RWPE1 (cell line): ENCODE measurements at regions not wholly inside any gene's neighbourhood (a gene's known extent, or its start where the extent isn't known, plus 50 kb on each side); places are given as distances from the start of the nearest gene placed in this dataset.

Source experiments
- CTCF ChIA-PET: fragments of 350-600 bp; sonication (Branson Sonifier 250); formaldehyde crosslinking; extraction: SDS; loops from one replicate; lab custom pipeline; 2021; lab: Yijun Ruan, JAX
- POLR2A ChIA-PET: fragments of 400-600 bp; formaldehyde crosslinking; extraction: SDS; loops from one replicate; lab custom pipeline; 2020; ENCODE audit warnings: antibody characterized with exemption; ENCODE audit not compliant: low non-redundant PET; lab: Yijun Ruan, JAX
- DNase-seq: peaks from one replicate; pipeline ENCODE4 v3.0.0; 2012; ENCODE audit warnings: low spot score
- H3K27ac ChIP-seq: fragments of 450-650 bp; 2 replicates; pipeline ENCODE4 v1.5.1; 2017
- TF ChIP-seq, protein P1 (sequence below): fragments of 450-650 bp; conservative IDR thresholded peaks from 2 replicates; pipeline ENCODE4 v1.5.1; 2017; ENCODE audit warnings: low read depth, mild to moderate bottlenecking

DNA sequence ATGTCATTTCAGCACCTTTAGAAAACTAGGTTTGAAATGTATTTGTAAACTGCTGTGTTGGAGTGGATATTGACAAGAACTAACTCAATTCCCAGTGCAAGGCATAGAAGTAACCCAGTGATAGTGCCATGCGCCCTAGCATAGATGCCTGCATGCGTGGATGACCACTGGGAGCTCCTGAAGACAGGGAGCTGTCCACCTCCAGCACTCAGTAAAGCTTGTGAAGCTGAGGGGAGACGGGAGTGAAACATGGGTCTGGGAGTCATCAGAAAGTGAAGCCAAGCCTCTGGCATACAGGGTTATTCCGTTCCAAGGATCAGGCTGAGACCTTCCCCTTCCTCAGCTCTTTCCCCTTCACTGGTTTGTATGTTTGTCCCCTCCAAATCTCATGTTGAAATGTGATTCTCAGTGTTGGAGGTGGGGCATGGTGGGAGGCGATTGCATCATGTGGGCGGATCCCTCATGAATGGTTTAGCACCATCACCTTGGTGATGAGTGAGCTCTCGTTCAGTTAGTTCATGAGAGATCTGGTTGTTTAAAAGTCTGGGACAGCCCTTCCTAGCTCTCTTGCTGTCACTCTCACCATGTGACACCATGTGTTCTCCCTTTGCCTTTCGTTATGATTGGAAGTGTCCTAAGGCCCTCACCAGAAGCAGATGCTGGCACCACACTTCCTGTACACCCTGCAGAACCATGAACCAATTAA lies 146.5 kb upstream of the FERMT1 start:
- TF ChIP-seq, protein P1, sequence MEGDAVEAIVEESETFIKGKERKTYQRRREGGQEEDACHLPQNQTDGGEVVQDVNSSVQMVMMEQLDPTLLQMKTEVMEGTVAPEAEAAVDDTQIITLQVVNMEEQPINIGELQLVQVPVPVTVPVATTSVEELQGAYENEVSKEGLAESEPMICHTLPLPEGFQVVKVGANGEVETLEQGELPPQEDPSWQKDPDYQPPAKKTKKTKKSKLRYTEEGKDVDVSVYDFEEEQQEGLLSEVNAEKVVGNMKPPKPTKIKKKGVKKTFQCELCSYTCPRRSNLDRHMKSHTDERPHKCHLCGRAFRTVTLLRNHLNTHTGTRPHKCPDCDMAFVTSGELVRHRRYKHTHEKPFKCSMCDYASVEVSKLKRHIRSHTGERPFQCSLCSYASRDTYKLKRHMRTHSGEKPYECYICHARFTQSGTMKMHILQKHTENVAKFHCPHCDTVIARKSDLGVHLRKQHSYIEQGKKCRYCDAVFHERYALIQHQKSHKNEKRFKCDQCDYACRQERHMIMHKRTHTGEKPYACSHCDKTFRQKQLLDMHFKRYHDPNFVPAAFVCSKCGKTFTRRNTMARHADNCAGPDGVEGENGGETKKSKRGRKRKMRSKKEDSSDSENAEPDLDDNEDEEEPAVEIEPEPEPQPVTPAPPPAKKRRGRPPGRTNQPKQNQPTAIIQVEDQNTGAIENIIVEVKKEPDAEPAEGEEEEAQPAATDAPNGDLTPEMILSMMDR, result no peak
- H3K27ac ChIP-seq, result no peak overlapping the region
- no peak for DNase-seq
- ChIA-PET POLR2A (no interaction called here), CTCF (interaction anchor here (1.0 kb wide), 1 partner anchor 1016 kb away, joined by 7 read pairs; no protein-coding TSS in a partner anchor)

DNA sequence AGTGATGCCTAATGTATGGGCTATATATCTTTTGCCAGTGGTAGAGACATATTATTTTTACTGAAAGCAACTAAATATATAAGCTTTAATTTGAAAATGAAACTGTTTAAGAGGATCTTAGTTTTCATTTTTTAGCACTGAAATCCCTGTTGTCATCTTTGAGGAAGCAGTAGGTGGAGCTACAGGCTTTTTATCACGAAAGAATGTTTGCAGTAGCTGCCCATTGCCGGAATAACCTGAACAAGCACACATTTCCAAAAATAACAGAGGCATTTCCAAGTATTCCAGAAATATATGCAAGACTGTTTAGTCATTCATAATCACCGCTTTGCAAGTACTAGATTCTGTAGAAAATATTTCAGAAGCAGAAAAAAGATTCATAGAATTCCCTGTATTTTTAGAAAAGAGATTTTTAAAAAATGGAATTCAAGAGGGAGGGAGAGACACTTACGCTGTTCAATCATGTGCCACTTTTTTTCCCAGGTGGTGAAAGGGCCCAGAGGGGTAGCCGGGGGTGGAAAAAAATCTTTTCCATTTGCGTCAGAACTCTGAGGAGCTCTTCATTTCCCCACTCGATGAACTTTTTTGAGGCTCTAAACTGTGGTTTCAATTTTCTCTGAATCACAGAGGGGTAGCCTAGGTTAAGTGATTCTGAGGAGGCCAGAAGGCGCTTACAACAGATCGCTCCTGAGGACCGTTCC lies 142.5 kb upstream of the FERMT1 start:
- ChIA-PET POLR2A (no interaction called here), CTCF (interaction anchor here (0.6 to 1.5 kb wide), 10 partner anchors 8 to 1200 kb away, joined by 3 to 8 read pairs (median 4); no protein-coding TSS in a partner anchor)
- TF ChIP-seq, protein P1, result peak; percentile 88
- no peak overlapping the region for H3K27ac ChIP-seq
- DNase-seq, result peak; percentile 59

DNA sequence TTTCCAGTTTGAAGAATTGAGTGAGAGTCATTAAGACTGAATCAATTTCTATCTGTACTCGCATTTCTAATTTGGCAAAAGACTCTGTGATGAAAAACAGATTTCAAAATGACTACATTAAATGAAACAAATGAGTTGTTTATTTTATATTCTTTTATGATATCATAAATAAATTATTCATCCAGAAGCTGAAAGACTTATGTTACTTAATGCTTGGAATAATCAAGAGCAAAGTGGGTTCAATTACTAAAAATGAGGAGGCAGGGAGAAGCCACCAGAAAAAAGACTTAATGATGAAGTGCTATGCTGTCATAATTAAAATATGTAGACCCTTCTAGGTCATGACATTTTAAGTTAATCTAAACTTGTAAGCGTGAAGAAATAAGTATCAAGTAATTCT lies 130.6 kb upstream of the FERMT1 start:
- ChIA-PET CTCF (interaction anchor here (0.5 kb wide), 1 partner anchor 70 kb away, joined by 3 read pairs; no protein-coding TSS in a partner anchor), POLR2A (no interaction called here)
- H3K27ac ChIP-seq, result no peak overlapping the region
- DNase-seq, result no peak
- TF ChIP-seq, protein P1, result no peak

DNA sequence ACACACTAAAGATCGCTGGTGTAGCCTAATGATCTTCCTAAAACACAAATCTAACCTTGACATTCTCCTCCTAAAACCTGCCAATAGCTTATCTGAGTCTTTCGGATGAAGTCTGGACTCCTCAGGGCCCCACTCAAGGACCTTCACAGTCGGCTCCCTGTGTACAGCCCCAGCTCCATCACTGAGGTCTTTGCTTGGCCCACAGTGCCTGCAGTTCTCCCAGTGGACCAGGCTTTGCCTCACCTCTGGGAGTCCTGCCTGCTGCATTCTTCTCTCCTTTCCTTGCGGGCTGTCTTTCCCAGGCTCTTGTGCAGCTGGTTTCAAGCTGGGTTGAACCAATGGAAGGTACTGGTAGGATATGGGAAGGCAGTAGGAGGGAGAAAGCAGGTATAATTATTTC lies 122.6 kb upstream of the FERMT1 start:
- ChIA-PET POLR2A (no interaction called here), CTCF (no interaction called here)
- TF ChIP-seq, protein P1, result no peak

DNA sequence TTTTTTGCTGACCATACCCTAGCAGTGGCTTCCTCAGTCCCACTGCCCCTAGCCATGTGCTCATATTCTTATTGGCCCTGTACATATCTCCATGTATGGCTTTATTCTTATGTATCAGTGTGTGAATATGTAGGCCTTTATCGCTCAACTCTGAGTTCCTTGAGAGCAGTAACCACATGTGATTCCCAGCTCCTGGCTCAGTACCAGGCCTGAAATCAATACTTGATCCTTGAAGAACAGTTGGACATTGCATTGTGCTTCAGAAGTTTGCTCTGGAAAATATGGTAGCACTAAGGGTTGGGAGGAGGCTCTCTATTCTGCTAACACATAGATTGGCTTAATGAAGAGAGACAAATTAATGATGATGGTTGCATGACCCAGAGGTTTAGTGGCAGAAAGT lies 118.8 kb upstream of the FERMT1 start:
- CTCF ChIA-PET, result no interaction called here
- H3K27ac ChIP-seq, result no peak overlapping the region
- POLR2A ChIA-PET, result no interaction called here
- TF ChIP-seq, protein P1, result no peak
- DNase-seq, result no peak

More for the DNA sequence above, 122.6 kb upstream of the FERMT1 start:
- DNase-seq, result no peak
- no peak overlapping the region for H3K27ac ChIP-seq

DNA sequence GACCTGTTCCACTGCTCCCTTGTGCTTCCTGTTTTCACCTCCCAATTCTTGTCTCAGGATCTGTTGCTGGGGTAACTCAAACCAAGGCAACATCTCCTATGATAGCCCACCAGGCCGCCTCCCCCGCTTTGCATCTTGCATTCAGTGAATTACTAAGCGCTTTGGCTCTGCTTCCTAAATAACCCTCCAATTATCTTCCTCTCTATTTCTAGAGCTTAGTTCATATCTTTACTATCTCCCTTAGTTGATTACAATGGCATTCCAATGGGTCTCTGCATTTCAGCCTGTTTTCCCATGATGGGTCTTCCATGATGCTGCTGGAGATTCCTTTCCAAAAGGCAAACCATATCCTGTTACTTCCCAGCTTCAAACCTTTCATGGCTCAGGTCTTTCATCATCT lies 117.2 kb upstream of the FERMT1 start:
- no peak for DNase-seq
- POLR2A ChIA-PET, result no interaction called here
- TF ChIP-seq, protein P1, result no peak
- CTCF ChIA-PET, result no interaction called here
- H3K27ac ChIP-seq, result no peak overlapping the region
